ENCODE measurements at regions not wholly inside any gene's neighbourhood (a gene's known extent, or its start where the extent isn't known, plus 50 kb on each side); places are given as distances from the start of the nearest gene placed in this dataset.

DNA sequence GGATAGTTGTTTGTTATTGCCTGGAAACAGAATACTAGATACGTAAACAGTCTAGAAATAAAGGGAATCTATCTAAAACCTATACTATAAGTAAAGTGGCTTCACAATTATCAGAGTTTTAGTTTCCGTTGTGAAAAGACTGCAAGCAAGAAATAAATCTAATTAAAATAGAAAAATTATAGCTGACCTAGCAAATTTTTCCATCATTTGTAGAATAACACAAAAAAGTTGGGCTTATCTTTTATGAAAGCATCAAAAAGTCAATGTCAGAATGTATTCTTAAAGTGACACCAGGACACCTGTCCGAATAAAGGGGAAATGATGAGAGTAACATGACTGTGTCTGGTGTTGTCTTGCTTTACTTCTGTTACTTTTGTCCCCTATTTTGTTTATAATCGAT, 1248.9 kb upstream of the MIR17HG start:
- no peak overlapping the region for H3K9ac ChIP-seq (ENCODE audit: low read length)
- H3K4me2 ChIP-seq (ENCODE audit: low read depth, low read length, poor library complexity, severe bottlenecking) = no peak overlapping the region

DNA sequence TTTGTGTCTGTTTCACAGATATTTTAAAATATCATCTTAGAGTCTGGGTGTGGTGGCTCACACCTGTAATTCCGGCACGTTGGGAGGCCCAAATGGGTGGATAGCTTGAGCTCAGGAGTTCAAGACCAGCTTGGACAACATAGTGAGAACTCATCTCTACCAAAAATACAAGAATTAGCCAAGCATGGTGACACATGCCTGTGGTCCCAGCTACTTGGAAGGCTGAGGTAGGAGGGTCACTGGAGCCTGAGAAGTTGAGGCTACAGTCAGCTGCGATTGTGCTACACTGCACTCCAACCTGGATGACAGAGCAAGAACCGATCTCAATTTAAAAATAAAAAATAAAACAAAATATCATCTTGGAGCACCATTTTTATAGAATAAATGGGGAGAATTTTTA, 1247.6 kb upstream of the MIR17HG start:
- Histone ChIP-seq H3K4me3 (ENCODE audit: insufficient read depth, low read length, poor library complexity, severe bottlenecking) (no peak overlapping the region), H3K4me2 (ENCODE audit: low read depth, low read length, poor library complexity, severe bottlenecking) (no peak overlapping the region), H3F3A (ENCODE audit: insufficient read depth) (no peaks in the 10 kb centered on the region), H4K20me1 (ENCODE audit: low read depth, low read length) (no peaks in the 10 kb centered on the region), H3K9me2 (replicated peaks; ENCODE audit: insufficient read depth, low read length) (no peaks in the 10 kb centered on the region), H3K79me2 (ENCODE audit: insufficient read depth, low read length) (no peaks in the 10 kb centered on the region), H3K9ac (ENCODE audit: low read length) (no peak overlapping the region), H2AFZ (ENCODE audit: low read depth, low read length, severe bottlenecking) (no peak overlapping the region), H3K27me3 (ENCODE audit: low read length) (no peaks in the 10 kb centered on the region), H3K27ac (ENCODE audit: low read depth, low read length) (no peak overlapping the region), H3K9me3 (ENCODE audit: insufficient read depth, low read length) (no peaks in the 10 kb centered on the region), H3K36me3 (ENCODE audit: low read length) (no peaks in the 10 kb centered on the region)
- TF ChIP-seq EZH2phosphoT487 (conservative IDR thresholded peaks at IDR 0.05; ENCODE audit: low read length) = no peak
- TF ChIP-seq, protein P1, sequence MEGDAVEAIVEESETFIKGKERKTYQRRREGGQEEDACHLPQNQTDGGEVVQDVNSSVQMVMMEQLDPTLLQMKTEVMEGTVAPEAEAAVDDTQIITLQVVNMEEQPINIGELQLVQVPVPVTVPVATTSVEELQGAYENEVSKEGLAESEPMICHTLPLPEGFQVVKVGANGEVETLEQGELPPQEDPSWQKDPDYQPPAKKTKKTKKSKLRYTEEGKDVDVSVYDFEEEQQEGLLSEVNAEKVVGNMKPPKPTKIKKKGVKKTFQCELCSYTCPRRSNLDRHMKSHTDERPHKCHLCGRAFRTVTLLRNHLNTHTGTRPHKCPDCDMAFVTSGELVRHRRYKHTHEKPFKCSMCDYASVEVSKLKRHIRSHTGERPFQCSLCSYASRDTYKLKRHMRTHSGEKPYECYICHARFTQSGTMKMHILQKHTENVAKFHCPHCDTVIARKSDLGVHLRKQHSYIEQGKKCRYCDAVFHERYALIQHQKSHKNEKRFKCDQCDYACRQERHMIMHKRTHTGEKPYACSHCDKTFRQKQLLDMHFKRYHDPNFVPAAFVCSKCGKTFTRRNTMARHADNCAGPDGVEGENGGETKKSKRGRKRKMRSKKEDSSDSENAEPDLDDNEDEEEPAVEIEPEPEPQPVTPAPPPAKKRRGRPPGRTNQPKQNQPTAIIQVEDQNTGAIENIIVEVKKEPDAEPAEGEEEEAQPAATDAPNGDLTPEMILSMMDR (IDR thresholded peaks at IDR 0.05; ENCODE audit: insufficient read depth, low read length, poor library complexity, severe bottlenecking) = no peak

More for the DNA sequence above, 1248.9 kb upstream of the MIR17HG start:
- Histone ChIP-seq H3K4me3 (ENCODE audit: insufficient read depth, low read length, poor library complexity, severe bottlenecking) (no peak overlapping the region), H3K27ac (ENCODE audit: low read depth, low read length) (no peak overlapping the region), H3K9me3 (ENCODE audit: insufficient read depth, low read length) (no peaks in the 10 kb centered on the region), H3K27me3 (ENCODE audit: low read length) (no peaks in the 10 kb centered on the region), H2AFZ (ENCODE audit: low read depth, low read length, severe bottlenecking) (no peak overlapping the region), H3F3A (ENCODE audit: insufficient read depth) (no peaks in the 10 kb centered on the region), H3K36me3 (ENCODE audit: low read length) (no peaks in the 10 kb centered on the region), H3K9me2 (replicated peaks; ENCODE audit: insufficient read depth, low read length) (no peaks in the 10 kb centered on the region), H3K79me2 (ENCODE audit: insufficient read depth, low read length) (no peaks in the 10 kb centered on the region), H4K20me1 (ENCODE audit: low read depth, low read length) (no peaks in the 10 kb centered on the region)
- TF ChIP-seq EZH2phosphoT487 (conservative IDR thresholded peaks at IDR 0.05; ENCODE audit: low read length) = no peak
- TF ChIP-seq, protein P1 (IDR thresholded peaks at IDR 0.05; ENCODE audit: insufficient read depth, low read length, poor library complexity, severe bottlenecking) = no peak

GRCh38 chr13:90103099-90103784, 1244.2 kb upstream of the MIR17HG start:
- no peaks in the 10 kb centered on the region for H4K20me1 ChIP-seq (ENCODE audit: low read depth, low read length)
- no peak overlapping the region for H3K4me2 ChIP-seq (ENCODE audit: low read depth, low read length, poor library complexity, severe bottlenecking)
- no peak for TF ChIP-seq EZH2phosphoT487 (conservative IDR thresholded peaks at IDR 0.05; ENCODE audit: low read length)
- TF ChIP-seq, protein P1 (IDR thresholded peaks at IDR 0.05; ENCODE audit: insufficient read depth, low read length, poor library complexity, severe bottlenecking) = no peak

More at GRCh38 chr13:90103099-90103784, 1244.2 kb upstream of the MIR17HG start:
- H3K4me3 ChIP-seq (ENCODE audit: insufficient read depth, low read length, poor library complexity, severe bottlenecking) = no peak overlapping the region
- no peak overlapping the region for H2AFZ ChIP-seq (ENCODE audit: low read depth, low read length, severe bottlenecking)
- no peaks in the 10 kb centered on the region for H3F3A ChIP-seq (ENCODE audit: insufficient read depth)
- H3K9me3 ChIP-seq (ENCODE audit: insufficient read depth, low read length) = no peaks in the 10 kb centered on the region
- no peaks in the 10 kb centered on the region for H3K36me3 ChIP-seq (ENCODE audit: low read length)
- H3K27ac ChIP-seq (ENCODE audit: low read depth, low read length) = no peak overlapping the region
- H3K27me3 ChIP-seq (ENCODE audit: low read length) = no peaks in the 10 kb centered on the region
- no peaks in the 10 kb centered on the region for H3K79me2 ChIP-seq (ENCODE audit: insufficient read depth, low read length)
- H3K9ac ChIP-seq (ENCODE audit: low read length) = no peak overlapping the region
- H3K9me2 ChIP-seq (replicated peaks; ENCODE audit: insufficient read depth, low read length) = no peaks in the 10 kb centered on the region
